K562 (cell line): ENCODE measurements at regions not wholly inside any gene's neighbourhood (a gene's known extent, or its start where the extent isn't known, plus 50 kb on each side); places are given as distances from the start of the nearest gene placed in this dataset.

ENCODE experiments used
- ATAC-seq: fragments of 200-7000 bp; cut with Tn5 transposase; 3 replicates; pipeline ENCODE4 v1.9.1; 2020; ENCODE audit warnings: moderate library complexity
- BruUV-seq: library from RNA; stranded (reverse); fragments of 400-500 nt; replicated peaks from 2 replicates; lab custom pipeline; 2021; lab: Mats Ljungman, UMichigan
- CTCF ChIA-PET: fragments of 300-600 bp; formaldehyde crosslinking; extraction: SDS; loops from one replicate; lab custom pipeline; 2021; ENCODE audit warnings: low intra/inter-chr PET ratio; lab: Yijun Ruan, JAX
- POLR2A ChIA-PET: fragments of 300-600, 350-650 bp; sonication (Branson Sonifier 250); formaldehyde crosslinking; extraction: SDS; loops from one replicate; lab custom pipeline; 2021; ENCODE audit warnings: antibody characterized with exemption, inconsistent platforms; lab: Yijun Ruan, JAX
- DNase-seq, 4 experiments: peaks; one replicate each; pipeline versions ENCODE4 v3.0.0 to v3.0.0-alpha.2; 2011 to 2018; ENCODE audit warnings: low spot score in 3 of 4, mixed read lengths in 3 of 4; ENCODE audit errors: extremely low read depth in 1 of 4
- FAIRE-seq: peaks from 2 replicates; lab custom pipeline; 2011; peaks lifted over from hg19 to GRCh38; lab: Jason Lieb, UNC
- H2AFZ ChIP-seq: 2 replicates; pipeline ENCODE4 v1.6.0; 2011; ENCODE audit warnings: low read depth, low read length, control low read depth, inconsistent platforms
- H3K27ac ChIP-seq: fragments of 200-600 bp; 3 replicates; pipeline ENCODE4 v1.8.0; 2011; ENCODE audit warnings: low read depth, mild to moderate bottlenecking, control low read depth, inconsistent platforms, low read length, moderate library complexity, mixed read lengths; ENCODE audit errors: extremely low read depth
- H3K27me3 ChIP-seq, 2 experiments: fragments of 300-600 bp in 1 of 2; 2 replicates in 1 of 2; 3 replicates in 1 of 2; pipeline versions ENCODE4 v1.6.0 to v1.8.0; 2011; ENCODE audit warnings: inconsistent platforms in 2 of 2, low read length in 2 of 2, mild to moderate bottlenecking in 1 of 2, mixed read lengths in 1 of 2, moderate library complexity in 1 of 2; ENCODE audit not compliant: control insufficient read depth in 2 of 2, insufficient read depth in 2 of 2
- H3K36me3 ChIP-seq: fragments of 300-600 bp; 3 replicates; pipeline ENCODE4 v1.8.0; 2011; ENCODE audit warnings: mild to moderate bottlenecking, low read length, inconsistent platforms; ENCODE audit not compliant: control insufficient read depth, insufficient read depth
- H3K4me1 ChIP-seq, 2 experiments: fragments of 200-600 bp in 1 of 2; replicated peaks in 1 of 2; 2 replicates in 1 of 2; 3 replicates in 1 of 2; pipeline versions ENCODE4 v1.5.1 to v1.8.0; 2011; ENCODE audit warnings: inconsistent platforms in 2 of 2, low read length in 2 of 2, mild to moderate bottlenecking in 1 of 2, mixed read lengths in 1 of 2, moderate library complexity in 1 of 2; ENCODE audit not compliant: control insufficient read depth in 2 of 2, insufficient read depth in 2 of 2
- H3K4me2 ChIP-seq: 2 replicates; pipeline ENCODE4 v1.6.1; 2011; ENCODE audit warnings: low read length, control low read depth, inconsistent platforms, mixed read lengths; ENCODE audit not compliant: insufficient read depth
- H3K4me3 ChIP-seq: fragments of 200-600 bp; sonication (generic), shearing (Covaris generic); 2 replicates; pipeline ENCODE4 v1.5.1; 2016; ENCODE audit warnings: control low read depth, inconsistent platforms
- H3K79me2 ChIP-seq: fragments of 200-600 bp; 3 replicates; pipeline ENCODE4 v1.8.0; 2011; ENCODE audit warnings: low read length, inconsistent platforms; ENCODE audit not compliant: control insufficient read depth, insufficient read depth
- H3K9ac ChIP-seq, 2 experiments: 2 replicates each; pipeline versions ENCODE4 v1.6.0 to v1.6.1; 2011; ENCODE audit warnings: low read depth in 2 of 2, low read length in 2 of 2, control low read depth in 1 of 2, inconsistent platforms in 1 of 2, mild to moderate bottlenecking in 1 of 2, mixed read lengths in 1 of 2; ENCODE audit not compliant: insufficient read depth in 1 of 2
- H3K9me1 ChIP-seq: one replicate; pipeline ENCODE4 v1.6.0; 2011; ENCODE audit warnings: inconsistent platforms, mild to moderate bottlenecking, low read length, moderate library complexity; ENCODE audit not compliant: control insufficient read depth, insufficient read depth
- H3K9me3 ChIP-seq: replicated peaks from 2 replicates; pipeline ENCODE4 v1.5.1; 2011; ENCODE audit warnings: low read depth, low read length, inconsistent platforms; ENCODE audit not compliant: control insufficient read depth, insufficient read depth
- H4K20me1 ChIP-seq: replicated peaks from 2 replicates; pipeline ENCODE4 v1.6.1; 2011; ENCODE audit warnings: low read length, inconsistent platforms, mixed read lengths; ENCODE audit not compliant: control insufficient read depth, insufficient read depth
- ATF3 ChIP-seq, 2 experiments: fragments of 450-650 bp in 1 of 2; sonication (generic) in 1 of 2; formaldehyde crosslinking in 1 of 2; IDR thresholded peaks in 1 of 2; conservative IDR thresholded peaks in 1 of 2; 2 replicates each; pipeline versions ENCODE4 v1.6.1 to v1.8.1; 2016 to 2023; ENCODE audit warnings: mild to moderate bottlenecking in 2 of 2, moderate library complexity in 2 of 2, inconsistent platforms in 1 of 2, missing genetic modification reagents in 1 of 2
- CBFB ChIP-seq: sonication (generic); formaldehyde crosslinking; IDR thresholded peaks from 2 replicates; pipeline ENCODE4 v1.4.0; 2020; ENCODE audit warnings: mild to moderate bottlenecking, missing genetic modification reagents
- CSDE1 ChIP-seq, 2 experiments: fragments of 450-650 bp; IDR thresholded peaks; 2 replicates each; pipeline ENCODE4 v1.6.1; 2016; ENCODE audit warnings: mild to moderate bottlenecking in 1 of 2
- E2F5 ChIP-seq: sonication (generic); formaldehyde crosslinking; IDR thresholded peaks from 2 replicates; pipeline ENCODE4 v1.8.0; 2022; ENCODE audit warnings: mild to moderate bottlenecking, missing genetic modification reagents
- ETS2 ChIP-seq: IDR thresholded peaks from 2 replicates; pipeline ENCODE4 v1.6.1; 2016; ENCODE audit warnings: borderline replicate concordance, missing genetic modification characterization, mild to moderate bottlenecking, moderate library complexity, missing compliant biosample characterization; ENCODE audit not compliant: poor library complexity, severe bottlenecking
- GATA2 ChIP-seq: sonication (generic); formaldehyde crosslinking; IDR thresholded peaks from 2 replicates; pipeline ENCODE4 v1.4.0; 2020; ENCODE audit warnings: mild to moderate bottlenecking, missing genetic modification reagents
- HMG20A ChIP-seq: fragments of 450-650 bp; formaldehyde crosslinking; conservative IDR thresholded peaks from 2 replicates; pipeline ENCODE4 v1.4.0; 2020; ENCODE audit warnings: mild to moderate bottlenecking, mixed read lengths
- KAT7 ChIP-seq: sonication (generic); formaldehyde crosslinking; IDR thresholded peaks from 2 replicates; pipeline ENCODE4 v1.8.0; 2022; ENCODE audit warnings: missing genetic modification reagents, mild to moderate bottlenecking, borderline replicate concordance
- MXI1 ChIP-seq: IDR thresholded peaks from 2 replicates; pipeline ENCODE4 v1.6.1; 2011; ENCODE audit warnings: low read depth, mild to moderate bottlenecking, improper control_type of control experiment, low read length
- PBX2 ChIP-seq, 2 experiments: IDR thresholded peaks in 1 of 2; conservative IDR thresholded peaks in 1 of 2; 2 replicates each; pipeline ENCODE4 v1.6.1; 2016; ENCODE audit warnings: low read depth in 2 of 2, mild to moderate bottlenecking in 1 of 2, missing compliant biosample characterization in 1 of 2, missing genetic modification characterization in 1 of 2, moderate library complexity in 1 of 2
- PRMT5 ChIP-seq: sonication (generic); formaldehyde crosslinking; IDR thresholded peaks from 2 replicates; pipeline ENCODE4 v1.5.0; 2020; ENCODE audit warnings: missing genetic modification reagents
- RBM14 ChIP-seq: fragments of 200-400 bp; formaldehyde crosslinking; IDR thresholded peaks from 2 replicates; pipeline ENCODE4 v1.6.1; 2018; ENCODE audit warnings: low read depth, mild to moderate bottlenecking, low read length, moderate library complexity, borderline replicate concordance; ENCODE audit not compliant: insufficient read depth
- RNF2 ChIP-seq: sonication (generic); IDR thresholded peaks from 2 replicates; pipeline ENCODE4 v1.6.1; 2016
- SMC3 ChIP-seq: conservative IDR thresholded peaks from 2 replicates; pipeline ENCODE4 v1.6.1; 2011; ENCODE audit warnings: low read depth, low read length, improper control_type of control experiment; ENCODE audit not compliant: insufficient read depth
- SRSF7 ChIP-seq: fragments of 200-400 bp; formaldehyde crosslinking; optimal IDR thresholded peaks from 2 replicates; pipeline ENCODE3; 2017; ENCODE audit warnings: mild to moderate bottlenecking, low read depth, low read length
- ZNF431 ChIP-seq: sonication (generic); formaldehyde crosslinking; IDR thresholded peaks from 2 replicates; pipeline ENCODE4 v1.8.0; 2022; ENCODE audit warnings: mild to moderate bottlenecking, missing genetic modification reagents
- ZNF584 ChIP-seq: fragments of 200-800 bp; sonication (Bioruptor generic); IDR thresholded peaks from 2 replicates; pipeline ENCODE4 v1.6.1; 2016; ENCODE audit warnings: low read depth, mild to moderate bottlenecking, missing genetic modification characterization, missing compliant biosample characterization
- ZNF699 ChIP-seq: fragments of 250-450 bp; sonication (Bioruptor Pico); IDR thresholded peaks from 2 replicates; pipeline ENCODE4 v1.8.0; 2021; ENCODE audit warnings: mild to moderate bottlenecking, moderate library complexity; ENCODE audit not compliant: insufficient replicate concordance
- WGBS: fragments of 100-300 bp; shearing (Covaris generic); methylation state at CpG from one replicate; pipeline ENCODE4 v1.1.6; 2016; ENCODE audit warnings: low coverage, mixed read lengths; ENCODE audit not compliant: insufficient coverage; ENCODE audit errors: missing lambda C conversion rate; 5-methylcytosine and 5-hydroxymethylcytosine counted together
- in situ Hi-C: fragments of 300-500 bp; cut with MboI; formaldehyde crosslinking; loops from 4 replicates; pipeline ENCODE4 v1.15.0; 2018; ENCODE audit warnings: inconsistent platforms, mixed read lengths
- intact Hi-C: fragments of 100-400 bp; cut with micrococcal nuclease; formaldehyde crosslinking; loops from 2 replicates; pipeline ENCODE4 v1.14.2; 2022

- TF ChIP-seq ZNF584 (CRISPR knock-in tag) (no peak), HMG20A (CRISPR knock-in tag) (no peak), ATF3 (IDR thresholded peaks at IDR 0.05) (no peak), ATF3 (CRISPR knock-in tag; conservative IDR thresholded peaks at IDR 0.05) (no peak)
Measured at GRCh38 chr12:63410197-63410596, 258.1 kb downstream of the DPY19L2 start (continued).

- Histone ChIP-seq H3K27ac (no peak overlapping the region), H3K9me3 (no peaks in the 10 kb centered on the region), H3K79me2 (no peaks in the 10 kb centered on the region), H3K4me1 (no peaks in the 10 kb centered on the region), H3K9ac (no peak overlapping the region), H2AFZ (no peak overlapping the region), H3K27me3 (no peaks in the 10 kb centered on the region), H3K36me3 (no peaks in the 10 kb centered on the region), H3K9me1 (no peaks in the 10 kb centered on the region), H3K4me2 (no peak overlapping the region), H3K4me3 (no peak overlapping the region), H4K20me1 (no peaks in the 10 kb centered on the region)
- ATAC-seq (no peak), DNase-seq (no peak), FAIRE-seq (no peak)
- intact Hi-C loops = no loop called here
- 3% methylated on average over 2 of the region's 2 CpGs for WGBS
- no TSS peak for BruUV-seq
- POLR2A ChIA-PET = no interaction called here
- CTCF ChIA-PET = no interaction called here
- in situ Hi-C loops = loop anchor here (25.0 kb wide), 2 partner anchors 406 to 856 kb away; no protein-coding TSS in a partner anchor
- TF ChIP-seq E2F5 (CRISPR knock-in tag) (no peak), ETS2 (tag) (no peak), PBX2 (CRISPR knock-in tag; IDR thresholded peaks at IDR 0.05; ENCODE audit: low read depth) (no peak), PBX2 (tag; conservative IDR thresholded peaks at IDR 0.05; ENCODE audit: low read depth) (no peak), KAT7 (CRISPR knock-in tag) (no peak), CBFB (no peak), SMC3 (no peak), MXI1 (no peak), SRSF7 (no peak), CSDE1 (IDR thresholded peaks at IDR 0.05) (no peak), PRMT5 (CRISPR knock-in tag) (no peak), ZNF699 (no peak), GATA2 (CRISPR knock-in tag) (no peak), RNF2 (no peak), RBM14 (no peak), ZNF431 (no peak)
Measured at GRCh38 chr12:63406781-63407180, 255.8 kb upstream of the AVPR1A start.
